Left cardiac atrium (tissue), 4 donors: ENCODE measurements at regions not wholly inside any gene's neighbourhood (a gene's known extent, or its start where the extent isn't known, plus 50 kb on each side); places are given as distances from the start of the nearest gene placed in this dataset.
"Not testable (repeated sequence)": the region's sequence is repeated elsewhere in the genome, so short reads cannot be mapped to it uniquely, and the experiment has no call there.

ENCODE experiments used
- ATAC-seq, 2 donors: fragments of 200-7000 bp; cut with Tn5 transposase; one replicate each; pipeline ENCODE4 v1.9.1; 2020; ENCODE audit warnings: mild to moderate bottlenecking in 2 of 2, moderate library complexity in 2 of 2
- DNase-seq: peaks from one replicate; pipeline ENCODE4 v3.0.0-alpha.2; 2020
- intact Hi-C, 2 donors: fragments of 100-400 bp; cut with DNase I; formaldehyde crosslinking; loops; one replicate each; pipeline versions ENCODE4 v1.14.1 to v1.15.1; 2022 to 2023
- donor health status: DM: no; HTN: yes; CAD: no.
- donor health status: DM: no; HTN: yes; CAD: no; lungs with severe emphysema.
- donor health status: DM: yes; HTN: yes; CAD: no.
- donor health status: Dilated cardiomyopathy.

DNA sequence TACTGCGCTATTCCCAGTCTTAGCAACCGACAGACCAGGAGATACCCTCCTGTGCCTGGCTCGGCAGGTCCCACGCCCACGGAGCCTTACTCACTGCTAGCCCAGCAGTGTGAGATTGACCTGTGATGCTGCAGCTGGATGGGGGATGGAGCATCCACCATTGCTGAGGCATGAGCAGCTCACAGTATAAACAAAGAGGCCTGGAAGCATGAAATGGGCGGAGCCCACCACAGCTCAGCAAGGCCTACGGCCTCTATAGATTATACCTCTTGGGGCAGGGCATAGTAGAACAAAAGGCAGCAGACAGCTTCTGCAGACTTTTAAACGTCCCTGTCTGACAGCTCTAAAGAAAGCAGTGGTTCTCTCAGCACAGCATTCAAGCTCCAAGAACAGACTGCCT, 160.3 kb downstream of the ANXA2 start:
- ATAC-seq, result no peak
- intact Hi-C loops, result no loop called here
- no peak for DNase-seq

DNA sequence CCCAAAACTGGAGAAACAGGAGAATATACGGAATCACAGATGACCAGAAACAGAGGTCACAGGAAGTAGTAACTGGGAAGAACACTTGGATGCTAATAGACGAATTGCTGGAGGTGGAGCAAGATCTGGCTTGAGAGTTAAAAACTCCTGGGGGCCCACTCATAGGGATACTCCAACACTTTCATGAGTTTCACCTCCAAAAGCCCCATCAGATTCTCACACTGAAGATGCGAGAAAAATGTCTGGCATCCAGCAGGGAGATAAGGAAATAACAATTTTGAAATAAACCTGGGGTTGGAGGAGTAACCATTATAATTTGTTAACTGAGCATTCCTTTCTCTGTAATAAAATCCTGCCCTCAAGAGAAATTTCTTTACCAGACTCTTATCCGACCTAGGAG, 154.0 kb downstream of the ANXA2 start:
- ATAC-seq (peak in 1 of 2 donors; percentile 67), DNase-seq (no peak)
- intact Hi-C loops, result no loop called here

GRCh38 chr15:60244813-60245212, 153.0 kb downstream of the ANXA2 start:
- intact Hi-C loops, result no loop called here
- DNase-seq, result no peak
- ATAC-seq, result no peak

DNA sequence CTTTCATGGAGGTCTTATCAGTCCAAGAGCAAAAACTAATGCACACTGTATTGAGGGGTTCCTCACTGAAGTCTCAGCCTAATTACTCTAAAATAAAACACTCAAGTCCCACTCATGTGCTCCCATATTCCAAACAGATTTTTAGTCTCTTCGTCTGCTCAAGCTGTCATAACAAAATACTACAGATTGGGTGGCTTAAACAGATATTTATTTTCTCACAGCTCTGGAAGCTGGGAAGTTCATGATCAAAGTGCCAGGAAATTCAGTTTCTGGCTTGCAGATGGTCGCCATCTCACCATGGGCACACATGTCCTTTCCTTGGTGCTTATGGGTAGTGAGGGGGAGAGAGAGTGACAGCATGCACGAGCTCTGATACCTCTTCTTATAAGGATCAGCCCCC, 147.5 kb downstream of the ANXA2 start:
- DNase-seq (no peak), ATAC-seq (no peak)
- intact Hi-C loops, result no loop called here

DNA sequence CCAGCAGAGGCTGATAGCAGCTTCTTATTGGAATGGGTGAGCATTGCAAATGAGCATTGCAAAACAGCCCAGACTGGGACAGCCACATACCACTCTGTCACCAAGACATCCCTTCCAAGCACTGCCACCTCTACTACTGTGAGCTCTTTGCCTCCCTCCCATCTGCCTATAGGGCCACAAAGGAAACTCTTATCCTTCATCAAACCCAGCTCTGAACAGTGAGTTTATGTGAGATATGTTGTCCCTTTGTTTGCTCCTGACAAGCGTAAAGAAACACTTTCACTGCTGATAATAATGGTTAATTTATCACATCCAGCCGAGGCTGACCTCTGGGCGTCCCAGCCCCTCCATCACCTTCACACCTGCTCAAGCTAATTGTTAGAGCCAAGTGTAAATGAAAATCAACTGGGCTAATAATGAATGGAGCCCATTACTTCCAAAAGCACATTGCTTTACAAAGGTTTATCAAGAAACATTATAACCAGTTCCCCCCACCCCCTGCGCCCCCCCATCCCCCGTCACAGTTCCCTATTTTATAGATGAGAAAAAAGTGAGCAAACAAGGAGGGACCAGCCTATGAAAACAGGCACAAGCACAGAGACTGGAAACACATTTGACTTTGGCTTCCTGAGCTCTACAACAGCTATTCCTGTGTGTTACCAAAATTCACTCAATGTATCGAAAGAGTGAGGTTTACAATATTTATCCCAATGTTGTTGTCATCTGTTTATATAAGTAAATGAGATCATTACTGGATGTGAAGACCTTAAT, 146.3 kb downstream of the ANXA2 start:
- DNase-seq, result no peak
- no peak for ATAC-seq
- intact Hi-C loops, result no loop called here

DNA sequence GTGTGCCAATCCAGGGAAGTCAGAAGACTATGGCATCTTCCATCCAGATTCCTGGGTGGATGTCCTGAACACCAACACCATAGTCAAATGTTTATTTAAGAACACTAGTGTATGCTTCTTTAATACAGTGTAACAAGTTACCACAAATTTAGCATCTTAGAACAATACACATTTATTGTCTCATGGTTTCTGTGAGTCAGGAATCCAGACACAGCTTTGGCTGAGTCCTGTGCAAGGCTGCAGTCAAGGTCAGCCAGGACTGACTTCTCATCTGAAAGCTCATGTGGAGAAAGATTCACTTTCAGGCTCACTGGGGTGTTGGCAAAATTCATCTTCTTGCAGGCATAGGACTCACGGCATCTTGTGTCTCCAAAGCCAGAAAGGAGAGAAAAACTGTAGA, 143.4 kb downstream of the ANXA2 start:
- no peak for DNase-seq

GRCh38 chr15:60255390-60255789, 142.4 kb downstream of the ANXA2 start:
- intact Hi-C loops, result no loop called here
- DNase-seq (no peak), ATAC-seq (peak in 1 of 2 donors; percentile 78)

More for the DNA sequence above, 143.4 kb downstream of the ANXA2 start:
- intact Hi-C loops, result no loop called here
- no peak for ATAC-seq

DNA sequence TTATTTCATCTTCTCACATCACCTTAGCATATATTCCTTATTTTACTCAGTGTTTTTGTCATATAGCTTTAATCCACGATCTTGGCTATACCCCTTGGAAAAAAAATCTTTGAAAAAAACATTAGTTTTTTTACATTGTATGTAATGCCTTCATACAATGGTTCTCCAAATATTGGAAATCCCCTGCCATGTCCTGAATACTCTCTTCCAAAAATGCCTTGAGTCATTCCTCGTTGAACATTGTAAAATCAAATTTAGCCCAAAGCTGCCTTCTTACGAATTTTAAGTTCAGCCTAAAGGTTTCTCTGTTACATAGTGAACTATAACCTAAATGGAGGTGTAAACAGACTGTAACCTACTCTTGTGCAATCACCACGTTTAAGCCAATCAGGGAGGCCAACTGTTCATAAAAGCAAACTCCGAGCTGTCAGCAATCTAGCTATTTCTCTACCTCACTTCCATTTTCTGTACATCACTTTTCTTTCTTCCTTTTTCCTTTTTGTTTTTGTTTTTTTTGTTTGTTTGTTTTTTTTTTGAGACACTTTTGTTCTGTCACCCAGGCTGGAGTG, 140.1 kb downstream of the ANXA2 start:
- ATAC-seq (no peak), DNase-seq (no peak)
- intact Hi-C loops, result no loop called here

DNA sequence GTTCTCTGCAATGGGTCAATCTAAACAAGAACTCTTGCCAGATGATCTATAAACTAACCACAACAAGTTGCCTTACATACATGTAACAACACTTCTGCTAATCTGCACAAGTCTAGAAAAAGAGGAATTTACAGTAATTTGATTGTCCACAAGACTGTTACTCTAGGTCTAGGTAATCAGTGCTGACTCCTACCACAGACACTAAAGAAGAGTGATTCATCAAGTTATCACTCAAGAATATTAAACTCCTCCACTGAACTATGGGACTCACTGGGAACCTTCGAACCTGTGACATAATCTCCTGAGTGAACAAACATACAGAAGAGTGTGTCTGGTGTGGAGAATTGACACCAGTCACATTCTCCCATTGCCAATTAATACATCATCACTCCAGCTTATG, 138.3 kb downstream of the ANXA2 start:
- DNase-seq (no peak), ATAC-seq (peak in 1 of 2 donors; percentile 42)
- intact Hi-C loops, result no loop called here

DNA sequence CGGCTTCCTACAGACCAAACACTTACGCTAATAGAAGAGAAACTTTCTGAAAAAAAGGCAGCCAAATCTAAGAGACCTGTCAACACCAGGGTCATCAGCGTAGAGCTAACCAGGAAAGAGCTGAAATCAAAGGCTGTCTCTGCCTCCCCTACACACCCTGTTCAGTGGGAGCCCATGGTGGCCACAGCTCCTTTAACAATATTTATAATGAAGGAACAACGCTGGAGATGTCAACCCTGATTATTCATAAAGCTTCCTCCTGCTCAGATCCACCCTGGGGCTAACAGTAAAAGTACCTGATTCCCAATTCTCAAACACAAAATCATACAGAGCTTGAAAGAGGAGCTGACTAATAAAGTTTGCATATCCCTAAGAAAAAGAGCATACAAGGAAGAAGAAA, 133.7 kb downstream of the ANXA2 start:
- DNase-seq (no peak), ATAC-seq (peak in 1 of 2 donors; percentile 36)
- intact Hi-C loops, result no loop called here

- intact Hi-C loops, result no loop called here
- ATAC-seq (no peak), DNase-seq (no peak)
Observed at GRCh38 chr15:60264566-60264965, 133.2 kb downstream of the ANXA2 start.

DNA sequence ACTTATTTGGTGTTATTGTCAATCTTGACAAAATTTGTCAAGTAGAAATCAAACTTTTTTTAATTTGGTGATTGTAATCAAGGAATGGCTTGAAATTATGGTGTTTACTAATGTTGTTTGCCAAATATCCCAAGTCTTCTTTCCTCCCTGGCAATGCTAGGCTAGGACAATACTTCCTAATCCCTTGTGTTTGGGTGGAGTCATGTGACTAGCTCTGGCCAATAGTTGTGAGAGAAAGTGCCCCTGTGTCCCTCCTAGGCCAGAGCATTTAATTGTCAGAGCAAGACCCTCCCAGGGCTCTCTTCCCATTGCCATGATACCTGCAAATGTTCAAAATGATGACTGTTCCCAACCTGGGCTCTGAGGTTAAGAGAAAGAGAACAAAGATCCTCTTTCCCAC, 132.7 kb downstream of the ANXA2 start:
- intact Hi-C loops, result no loop called here
- DNase-seq, result no peak
- ATAC-seq, result no peak

DNA sequence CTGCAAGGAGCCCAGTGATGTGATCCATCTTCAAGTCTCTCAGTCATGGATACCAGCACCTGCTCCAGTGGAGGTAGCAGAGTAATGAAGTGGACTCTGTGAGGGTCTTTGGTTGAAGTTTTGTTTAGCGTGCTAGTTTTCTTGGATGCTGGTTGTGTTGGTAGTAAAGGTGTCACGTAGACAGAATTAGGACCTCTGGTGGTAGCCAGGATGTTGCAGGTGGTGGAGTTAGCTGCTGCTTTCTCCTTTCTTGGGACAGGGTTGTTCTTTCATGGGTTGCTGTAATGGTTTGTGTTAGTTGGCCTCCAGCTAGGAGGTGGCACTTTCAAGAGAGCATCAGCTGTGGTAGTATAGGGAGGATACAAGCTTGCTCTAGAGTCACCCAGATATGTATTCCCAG, 125.2 kb downstream of the ANXA2 start:
- ATAC-seq, result no peak
- no peak for DNase-seq
- intact Hi-C loops, result no loop called here

DNA sequence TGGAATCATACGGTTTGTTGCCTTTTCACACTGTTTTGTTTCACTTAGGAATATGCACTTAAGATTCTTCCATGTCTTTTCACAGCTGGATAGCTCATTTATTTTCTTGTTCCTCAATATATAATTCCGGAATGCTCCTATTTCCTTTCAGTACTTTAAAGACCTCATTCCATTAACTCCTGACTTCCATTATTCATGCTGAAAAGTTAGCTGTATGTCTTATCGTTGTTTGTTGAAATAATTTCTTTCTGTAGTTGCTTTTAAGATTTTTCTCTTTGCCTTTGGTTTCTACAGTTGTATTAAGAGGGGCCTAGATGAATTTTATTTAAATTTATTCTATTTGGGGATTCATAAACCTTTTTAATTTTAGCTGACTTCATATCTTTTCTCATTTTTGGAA, 122.2 kb downstream of the ANXA2 start:
- DNase-seq (no peak), ATAC-seq (no peak)
- intact Hi-C loops, result no loop called here

- no peak for DNase-seq
- ATAC-seq, result no peak
- intact Hi-C loops, result no loop called here
Observed at GRCh38 chr15:60278879-60279278, 118.9 kb downstream of the ANXA2 start.

- no peak for DNase-seq
- ATAC-seq, result no peak
- intact Hi-C loops, result no loop called here
Observed at GRCh38 chr15:60280259-60280658, 117.5 kb downstream of the ANXA2 start.

GRCh38 chr15:60283936-60284335, 113.8 kb downstream of the ANXA2 start:
- no peak for DNase-seq
- intact Hi-C loops, result no loop called here
- no peak for ATAC-seq

DNA sequence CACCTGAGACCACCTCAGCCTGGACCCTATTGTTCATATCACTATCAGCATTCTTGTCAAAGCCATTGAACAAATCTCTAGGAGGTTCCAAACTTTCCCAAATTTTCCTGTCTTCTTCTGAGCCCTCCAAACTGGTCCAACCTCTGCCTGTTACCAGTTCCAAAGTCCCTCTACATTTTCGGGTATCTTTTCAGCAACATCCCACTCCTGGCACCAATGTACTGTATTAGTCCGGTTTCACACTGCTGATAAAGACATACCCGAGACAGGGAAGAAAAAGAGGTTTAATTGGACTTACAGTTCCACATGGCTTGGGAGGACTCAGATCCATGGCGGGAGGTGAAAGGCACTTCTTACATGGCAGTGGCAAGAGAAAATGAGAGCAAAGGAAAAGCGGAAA, 101.9 kb downstream of the ANXA2 start:
- ATAC-seq, intact Hi-C loops, DNase-seq: not testable (repeated sequence)

- DNase-seq (no peak), ATAC-seq (no peak)
- intact Hi-C loops, result no loop called here
Observed at GRCh38 chr15:60297047-60297446, 100.7 kb downstream of the ANXA2 start.
